Keratinocyte (primary cell): ENCODE measurements at regions not wholly inside any gene's neighbourhood (a gene's known extent, or its start where the extent isn't known, plus 50 kb on each side); places are given as distances from the start of the nearest gene placed in this dataset.

Experiments
- DNase-seq: peaks from one replicate; pipeline ENCODE4 v3.0.0-alpha.2; 2011; ENCODE audit warnings: low read depth, missing footprints, low spot score
- FAIRE-seq: peaks from 2 replicates; lab custom pipeline; 2011; peaks lifted over from hg19 to GRCh38; lab: Jason Lieb, UNC
- H2AFZ ChIP-seq: 2 replicates; pipeline ENCODE4 v1.6.0; 2012; ENCODE audit warnings: low read length, control low read depth, inconsistent platforms; ENCODE audit not compliant: control insufficient read depth
- H3K27ac ChIP-seq: 2 replicates; pipeline ENCODE4 v1.5.1; 2011; ENCODE audit warnings: low read length; ENCODE audit not compliant: control insufficient read depth, insufficient read depth
- H3K27me3 ChIP-seq: 3 replicates; pipeline ENCODE4 v1.6.0; 2011; ENCODE audit warnings: low read length; ENCODE audit not compliant: control insufficient read depth, insufficient read depth; ENCODE audit errors: extremely low read depth
- H3K36me3 ChIP-seq, 2 experiments: 2 replicates in 1 of 2; 3 replicates in 1 of 2; pipeline ENCODE4 v1.5.1; 2011; ENCODE audit warnings: low read length in 2 of 2, mild to moderate bottlenecking in 1 of 2; ENCODE audit not compliant: control insufficient read depth in 2 of 2, insufficient read depth in 2 of 2; ENCODE audit errors: extremely low read depth in 1 of 2
- H3K4me1 ChIP-seq: 3 replicates; pipeline ENCODE4 v1.5.1; 2011; ENCODE audit warnings: low read length; ENCODE audit not compliant: control insufficient read depth, insufficient read depth; ENCODE audit errors: extremely low read depth
- H3K4me2 ChIP-seq: 3 replicates; pipeline ENCODE4 v1.6.0; 2011; ENCODE audit warnings: low read depth, low read length; ENCODE audit not compliant: control insufficient read depth, insufficient read depth; ENCODE audit errors: extremely low read depth
- H3K4me3 ChIP-seq, 3 experiments: fragments of 200-600 bp in 1 of 3; sonication (generic) in 1 of 3; 2 replicates in 2 of 3; 3 replicates in 1 of 3; pipeline ENCODE4 v1.5.1; 2011 to 2016; ENCODE audit warnings: low read length in 3 of 3, mild to moderate bottlenecking in 3 of 3, control low read depth in 2 of 3, inconsistent platforms in 1 of 3, low read depth in 1 of 3, mixed read lengths in 1 of 3, mixed run types in 1 of 3, moderate library complexity in 1 of 3; ENCODE audit not compliant: control insufficient read depth in 2 of 3, insufficient read depth in 2 of 3; ENCODE audit errors: extremely low read depth in 1 of 3
- H3K79me2 ChIP-seq: 2 replicates; pipeline ENCODE4 v1.6.0; 2012; ENCODE audit warnings: low read length; ENCODE audit not compliant: control insufficient read depth, insufficient read depth
- H3K9ac ChIP-seq: 3 replicates; pipeline ENCODE4 v1.6.0; 2011; ENCODE audit warnings: low read length; ENCODE audit not compliant: control insufficient read depth, insufficient read depth; ENCODE audit errors: extremely low read depth
- H3K9me1 ChIP-seq: 3 replicates; pipeline ENCODE4 v1.6.0; 2011; ENCODE audit warnings: low read length; ENCODE audit not compliant: control insufficient read depth, insufficient read depth; ENCODE audit errors: extremely low read depth
- H3K9me3 ChIP-seq: 2 replicates; pipeline ENCODE4 v1.5.1; 2012; ENCODE audit warnings: low read depth, low read length; ENCODE audit not compliant: control insufficient read depth
- H4K20me1 ChIP-seq: 3 replicates; pipeline ENCODE4 v1.6.0; 2011; ENCODE audit warnings: low read length; ENCODE audit not compliant: control insufficient read depth, insufficient read depth; ENCODE audit errors: extremely low read depth
- EZH2 ChIP-seq: IDR thresholded peaks from one replicate; pipeline ENCODE4 v1.6.1; 2012; ENCODE audit warnings: inconsistent platforms, mild to moderate bottlenecking, low read length, moderate library complexity
- dilution Hi-C: fragments of 300-500 bp; cut with MboI; formaldehyde crosslinking; loops from one replicate; pipeline ENCODE4 v1.7.0; 2020; ENCODE audit warnings: low sequenced_read_pairs; ENCODE audit not compliant: extremely low pct_ligation_motif_present
- TF ChIP-seq, protein P1 (sequence below), 3 experiments: IDR thresholded peaks in 1 of 3; conservative IDR thresholded peaks in 1 of 3; optimal IDR thresholded peaks in 1 of 3; 2 replicates in 2 of 3; 3 replicates in 1 of 3; pipeline versions ENCODE3 to v1.5.1; 2011; ENCODE audit warnings: low read length in 3 of 3, mild to moderate bottlenecking in 3 of 3, moderate library complexity in 2 of 3, control low read depth in 1 of 3, inconsistent platforms in 1 of 3; ENCODE audit not compliant: insufficient read depth in 2 of 3; ENCODE audit errors: extremely low read depth in 1 of 3

DNA sequence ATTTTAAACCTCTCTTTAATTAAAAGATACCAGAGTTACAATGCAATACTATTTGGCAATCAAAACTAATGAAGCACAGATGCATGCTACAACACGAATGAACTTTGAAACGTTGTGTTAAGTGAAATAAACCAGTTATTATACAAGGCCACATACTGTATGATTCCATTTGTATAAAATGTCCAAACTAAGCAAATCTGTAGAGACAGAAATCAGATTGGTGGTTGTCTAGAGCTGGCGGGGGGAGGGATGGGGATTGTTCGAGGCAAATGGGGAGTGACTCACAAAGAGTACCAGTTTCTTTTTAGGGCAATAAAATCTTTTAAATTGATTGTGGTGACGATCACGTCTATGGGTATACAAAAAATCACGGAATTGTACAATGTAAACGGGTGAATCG lies 677.0 kb downstream of the NTRK3 start:
- FAIRE-seq: no peak
- Histone ChIP-seq H3K9ac (no peak overlapping the region), H2AFZ (no peak overlapping the region), H3K27ac (no peak overlapping the region), H3K4me3 (no peak overlapping the region), H3K4me2 (no peak overlapping the region), H4K20me1 (no peaks in the 10 kb centered on the region), H3K27me3 (no peaks in the 10 kb centered on the region), H3K4me1 (no peaks in the 10 kb centered on the region), H3K79me2 (no peaks in the 10 kb centered on the region), H3K36me3 (no peaks in the 10 kb centered on the region), H3K9me3 (no peaks in the 10 kb centered on the region), H3K9me1 (no peaks in the 10 kb centered on the region)
- dilution Hi-C loops: no loop called here
- TF ChIP-seq EZH2: no peak
- TF ChIP-seq, protein P1, sequence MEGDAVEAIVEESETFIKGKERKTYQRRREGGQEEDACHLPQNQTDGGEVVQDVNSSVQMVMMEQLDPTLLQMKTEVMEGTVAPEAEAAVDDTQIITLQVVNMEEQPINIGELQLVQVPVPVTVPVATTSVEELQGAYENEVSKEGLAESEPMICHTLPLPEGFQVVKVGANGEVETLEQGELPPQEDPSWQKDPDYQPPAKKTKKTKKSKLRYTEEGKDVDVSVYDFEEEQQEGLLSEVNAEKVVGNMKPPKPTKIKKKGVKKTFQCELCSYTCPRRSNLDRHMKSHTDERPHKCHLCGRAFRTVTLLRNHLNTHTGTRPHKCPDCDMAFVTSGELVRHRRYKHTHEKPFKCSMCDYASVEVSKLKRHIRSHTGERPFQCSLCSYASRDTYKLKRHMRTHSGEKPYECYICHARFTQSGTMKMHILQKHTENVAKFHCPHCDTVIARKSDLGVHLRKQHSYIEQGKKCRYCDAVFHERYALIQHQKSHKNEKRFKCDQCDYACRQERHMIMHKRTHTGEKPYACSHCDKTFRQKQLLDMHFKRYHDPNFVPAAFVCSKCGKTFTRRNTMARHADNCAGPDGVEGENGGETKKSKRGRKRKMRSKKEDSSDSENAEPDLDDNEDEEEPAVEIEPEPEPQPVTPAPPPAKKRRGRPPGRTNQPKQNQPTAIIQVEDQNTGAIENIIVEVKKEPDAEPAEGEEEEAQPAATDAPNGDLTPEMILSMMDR (optimal IDR thresholded peaks at IDR 0.05 in 1 of 3, IDR thresholded peaks at IDR 0.05 in 1 of 3, conservative IDR thresholded peaks at IDR 0.05 in 1 of 3; ENCODE audit: extremely low read depth in 1 of 3, insufficient read depth in 2 of 3, low read length in 3 of 3): no peak
- DNase-seq: no peak

DNA sequence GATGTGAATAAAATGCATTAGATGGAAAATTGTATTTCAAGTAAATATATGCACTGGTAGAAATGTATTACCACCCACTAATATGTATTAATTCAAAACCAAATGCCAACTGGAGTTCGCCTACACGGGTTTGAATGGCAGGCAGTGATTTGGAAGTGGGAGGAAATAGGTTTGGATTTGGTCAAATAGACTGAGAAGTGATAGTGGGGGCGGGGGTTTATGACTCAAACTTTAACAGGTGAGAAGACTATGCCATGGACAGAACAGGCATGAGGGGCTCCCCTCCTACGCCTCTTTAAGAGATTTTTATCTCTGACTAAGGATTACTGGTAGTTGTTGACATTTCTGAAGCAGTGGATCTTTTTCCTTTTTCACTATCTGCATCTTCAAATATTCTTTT lies 677.8 kb downstream of the NTRK3 start:
- no peak overlapping the region for H2AFZ ChIP-seq
- DNase-seq (no peak), FAIRE-seq (no peak)
- no peak for TF ChIP-seq EZH2
- TF ChIP-seq, protein P1 (optimal IDR thresholded peaks at IDR 0.05 in 1 of 3, IDR thresholded peaks at IDR 0.05 in 1 of 3, conservative IDR thresholded peaks at IDR 0.05 in 1 of 3; ENCODE audit: extremely low read depth in 1 of 3, insufficient read depth in 2 of 3, low read length in 3 of 3): no peak
- no peaks in the 10 kb centered on the region for H3K27me3 ChIP-seq
- no peak overlapping the region for H3K9ac ChIP-seq
- no peak overlapping the region for H3K4me2 ChIP-seq
- no peaks in the 10 kb centered on the region for H3K79me2 ChIP-seq
- no peaks in the 10 kb centered on the region for H3K4me1 ChIP-seq
- H4K20me1 ChIP-seq: no peaks in the 10 kb centered on the region
- H3K9me1 ChIP-seq: no peaks in the 10 kb centered on the region
- no peak overlapping the region for H3K27ac ChIP-seq
- dilution Hi-C loops: no loop called here
- H3K4me3 ChIP-seq: no peak overlapping the region
- H3K36me3 ChIP-seq: no peaks in the 10 kb centered on the region
- no peaks in the 10 kb centered on the region for H3K9me3 ChIP-seq
